Ascending aorta (tissue), 2 donors: ENCODE measurements at regions not wholly inside any gene's neighbourhood (a gene's known extent, or its start where the extent isn't known, plus 50 kb on each side); places are given as distances from the start of the nearest gene placed in this dataset.

Experiments
- DNase-seq, 2 donors: peaks; one replicate each; pipeline ENCODE4 v3.0.0-alpha.2; 2019; ENCODE audit warnings: low spot score in 2 of 2
- H3K27ac ChIP-seq, 2 donors: fragments of 200-600 bp; sonication (generic); one replicate each; pipeline ENCODE4 v1.5.1; 2016 to 2017; ENCODE audit warnings: mild to moderate bottlenecking in 1 of 2
- H3K27me3 ChIP-seq: fragments of 200-600 bp; sonication (generic); one replicate; pipeline ENCODE4 v1.5.1; 2017
- H3K36me3 ChIP-seq, 2 donors: fragments of 200-600 bp; sonication (generic); one replicate each; pipeline ENCODE4 v1.5.1; 2016
- H3K4me1 ChIP-seq, 2 donors: fragments of 200-600 bp; sonication (generic); one replicate each; pipeline ENCODE4 v1.5.1; 2016 to 2017; ENCODE audit warnings: mild to moderate bottlenecking in 1 of 2
- H3K4me3 ChIP-seq, 2 donors: fragments of 200-600 bp; sonication (generic); one replicate each; pipeline ENCODE4 v1.5.1; 2016 to 2017; ENCODE audit warnings: mild to moderate bottlenecking in 1 of 2
- H3K9me3 ChIP-seq, 2 donors: fragments of 200-600 bp; sonication (generic); one replicate each; pipeline ENCODE4 v1.5.1; 2016
- CTCF ChIP-seq, 3 experiments: fragments of 200-600 bp in 2 of 3; fragments of 450-650 bp in 1 of 3; sonication (generic) in 2 of 3; IDR thresholded peaks; one replicate each; pipeline ENCODE4 v1.5.1; 2016 to 2019; ENCODE audit warnings: antibody characterized with exemption in 3 of 3, mild to moderate bottlenecking in 1 of 3, moderate library complexity in 1 of 3
- intact Hi-C: fragments of 100-400 bp; cut with DNase I; formaldehyde crosslinking; loops from one replicate; pipeline ENCODE4 v1.15.1; 2023

GRCh38 chr12:105580821-105581352, 250.4 kb downstream of the C12orf75 start:
- no peaks in the 10 kb centered on the region for H3K9me3 ChIP-seq
- H3K27me3 ChIP-seq, result no peaks in the 10 kb centered on the region
- intact Hi-C loops, result no loop called here
- DNase-seq, result peak in 1 of 2 donors; percentile 37
- no peak overlapping the region for H3K4me3 ChIP-seq
- H3K27ac ChIP-seq, result no peak overlapping the region
- H3K36me3 ChIP-seq, result no peaks in the 10 kb centered on the region
- TF ChIP-seq CTCF (IDR thresholded peaks at IDR 0.05), result no peak
- no peaks in the 10 kb centered on the region for H3K4me1 ChIP-seq

- Histone ChIP-seq H3K27me3 (no peaks in the 10 kb centered on the region), H3K36me3 (no peaks in the 10 kb centered on the region), H3K27ac (no peak overlapping the region), H3K4me3 (no peak overlapping the region), H3K9me3 (no peaks in the 10 kb centered on the region), H3K4me1 (no peaks in the 10 kb centered on the region)
- TF ChIP-seq CTCF (IDR thresholded peaks at IDR 0.05), result no peak
- intact Hi-C loops, result no loop called here
- no peak for DNase-seq
Measured at GRCh38 chr12:105581420-105581819, 250.9 kb downstream of the C12orf75 start.

- no peaks in the 10 kb centered on the region for H3K9me3 ChIP-seq
- no peak overlapping the region for H3K27ac ChIP-seq
- no peak for DNase-seq
- H3K4me3 ChIP-seq, result no peak overlapping the region
- no peaks in the 10 kb centered on the region for H3K4me1 ChIP-seq
- H3K27me3 ChIP-seq, result no peaks in the 10 kb centered on the region
- TF ChIP-seq CTCF (IDR thresholded peaks at IDR 0.05), result no peak
- intact Hi-C loops, result no loop called here
- H3K36me3 ChIP-seq, result no peaks in the 10 kb centered on the region
Measured at GRCh38 chr12:105585107-105585506, 254.6 kb downstream of the C12orf75 start.

GRCh38 chr12:105587237-105587636, 256.7 kb downstream of the C12orf75 start:
- Histone ChIP-seq H3K27ac (no peak overlapping the region), H3K27me3 (no peaks in the 10 kb centered on the region)

GRCh38 chr12:105588106-105588505, 257.6 kb downstream of the C12orf75 start:
- no peaks in the 10 kb centered on the region for H3K27me3 ChIP-seq
- H3K9me3 ChIP-seq, result no peaks in the 10 kb centered on the region
- intact Hi-C loops, result no loop called here
- no peak overlapping the region for H3K27ac ChIP-seq
- H3K4me1 ChIP-seq, result no peaks in the 10 kb centered on the region
- no peaks in the 10 kb centered on the region for H3K36me3 ChIP-seq
- H3K4me3 ChIP-seq, result no peak overlapping the region
- no peak for TF ChIP-seq CTCF (IDR thresholded peaks at IDR 0.05)
- no peak for DNase-seq

More at GRCh38 chr12:105587237-105587636, 256.7 kb downstream of the C12orf75 start:
- no peak for DNase-seq
- no peaks in the 10 kb centered on the region for H3K36me3 ChIP-seq
- intact Hi-C loops, result no loop called here
- TF ChIP-seq CTCF (IDR thresholded peaks at IDR 0.05), result no peak
- H3K9me3 ChIP-seq, result no peaks in the 10 kb centered on the region
- H3K4me3 ChIP-seq, result no peak overlapping the region
- no peaks in the 10 kb centered on the region for H3K4me1 ChIP-seq

- no peak overlapping the region for H3K27ac ChIP-seq
- H3K27me3 ChIP-seq, result no peaks in the 10 kb centered on the region
- DNase-seq, result no peak
- no peaks in the 10 kb centered on the region for H3K4me1 ChIP-seq
- H3K9me3 ChIP-seq, result no peaks in the 10 kb centered on the region
- intact Hi-C loops, result no loop called here
- no peak overlapping the region for H3K4me3 ChIP-seq
- no peaks in the 10 kb centered on the region for H3K36me3 ChIP-seq
- TF ChIP-seq CTCF (IDR thresholded peaks at IDR 0.05), result no peak
Measured at GRCh38 chr12:105590571-105590970, 260.1 kb downstream of the C12orf75 start.
